ENCODE measurements at regions not wholly inside any gene's neighbourhood (a gene's known extent, or its start where the extent isn't known, plus 50 kb on each side); places are given as distances from the start of the nearest gene placed in this dataset.
"Not testable (repeated sequence)": the region's sequence is repeated elsewhere in the genome, so short reads cannot be mapped to it uniquely, and the experiment has no call there.

DNA sequence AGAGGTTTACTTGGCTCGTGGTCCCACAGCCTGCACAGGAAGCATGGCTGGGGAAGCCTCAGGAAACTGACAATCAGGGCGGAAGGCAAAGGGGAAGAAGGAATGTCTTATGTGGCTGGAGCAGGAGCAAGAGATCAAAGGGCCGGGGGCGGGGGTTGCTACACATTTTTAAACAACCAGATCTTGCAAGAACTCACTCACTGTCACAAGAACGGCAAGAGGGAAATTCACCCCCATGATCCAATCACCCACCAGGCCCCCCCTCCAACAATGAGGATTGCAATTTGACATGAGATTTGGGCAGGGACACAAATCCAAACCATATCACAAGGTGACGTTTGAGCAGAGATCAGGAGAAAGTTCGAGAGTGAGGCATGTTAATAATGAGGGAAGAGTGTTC is 163.7 kb upstream of the RPH3A start:
- ChIA-PET POLR2A (no interaction called here), CTCF (no interaction called here)
- intact Hi-C loops (cut with micrococcal nuclease; ENCODE audit: unreplicated experiment): no loop called here
- DNase-seq (ENCODE audit: low read depth, low spot score) (no peak), ATAC-seq (no peak)
- TF ChIP-seq TCF7L2 (IDR thresholded peaks at IDR 0.05; ENCODE audit: low read depth, low read length) (no peak), POLR2AphosphoS5 (IDR thresholded peaks at IDR 0.05; ENCODE audit: low read depth, low read length) (no peak), REST (IDR thresholded peaks at IDR 0.05; ENCODE audit: insufficient read depth in 1 of 2, low read depth in 2 of 2, low read length in 1 of 2) (no peak), SIN3A (IDR thresholded peaks at IDR 0.05; ENCODE audit: borderline replicate concordance, insufficient read depth, low read depth, low read length) (no peak)
- TF ChIP-seq, protein P1, sequence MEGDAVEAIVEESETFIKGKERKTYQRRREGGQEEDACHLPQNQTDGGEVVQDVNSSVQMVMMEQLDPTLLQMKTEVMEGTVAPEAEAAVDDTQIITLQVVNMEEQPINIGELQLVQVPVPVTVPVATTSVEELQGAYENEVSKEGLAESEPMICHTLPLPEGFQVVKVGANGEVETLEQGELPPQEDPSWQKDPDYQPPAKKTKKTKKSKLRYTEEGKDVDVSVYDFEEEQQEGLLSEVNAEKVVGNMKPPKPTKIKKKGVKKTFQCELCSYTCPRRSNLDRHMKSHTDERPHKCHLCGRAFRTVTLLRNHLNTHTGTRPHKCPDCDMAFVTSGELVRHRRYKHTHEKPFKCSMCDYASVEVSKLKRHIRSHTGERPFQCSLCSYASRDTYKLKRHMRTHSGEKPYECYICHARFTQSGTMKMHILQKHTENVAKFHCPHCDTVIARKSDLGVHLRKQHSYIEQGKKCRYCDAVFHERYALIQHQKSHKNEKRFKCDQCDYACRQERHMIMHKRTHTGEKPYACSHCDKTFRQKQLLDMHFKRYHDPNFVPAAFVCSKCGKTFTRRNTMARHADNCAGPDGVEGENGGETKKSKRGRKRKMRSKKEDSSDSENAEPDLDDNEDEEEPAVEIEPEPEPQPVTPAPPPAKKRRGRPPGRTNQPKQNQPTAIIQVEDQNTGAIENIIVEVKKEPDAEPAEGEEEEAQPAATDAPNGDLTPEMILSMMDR (IDR thresholded peaks at IDR 0.05): no peak
- no peaks in the 10 kb centered on the region for H3K27me3 ChIP-seq (ENCODE audit: control insufficient read depth, insufficient read depth, low read length)
- H3K4me1 ChIP-seq (ENCODE audit: control insufficient read depth, insufficient read depth, low read length): no peaks in the 10 kb centered on the region
- no peaks in the 10 kb centered on the region for H3K9me3 ChIP-seq (ENCODE audit: control insufficient read depth, insufficient read depth, low read depth, low read length)
- H3K36me3 ChIP-seq (ENCODE audit: control insufficient read depth, insufficient read depth, low read length): no peaks in the 10 kb centered on the region
- no peak overlapping the region for H3K4me3 ChIP-seq (ENCODE audit: low read depth in 2 of 2, low read length in 2 of 2)
- in situ Hi-C loops (cut with HindIII; ENCODE audit: low pct_unique_long_range_greater_than_20kb, low sequenced_read_pairs): no loop called here
- H3K27ac ChIP-seq (ENCODE audit: low read length): no peak overlapping the region
- no TSS peak for BruUV-seq (replicated peaks)

GRCh38 chr12:112631974-112632373 is 159.6 kb upstream of the RPH3A start:
- H3K36me3 ChIP-seq (ENCODE audit: control insufficient read depth, insufficient read depth, low read length); BruUV-seq (replicated peaks); intact Hi-C loops (cut with micrococcal nuclease; ENCODE audit: unreplicated experiment); DNase-seq (ENCODE audit: low read depth, low spot score); H3K27ac ChIP-seq (ENCODE audit: low read length); H3K4me1 ChIP-seq (ENCODE audit: control insufficient read depth, insufficient read depth, low read length); H3K4me3 ChIP-seq (ENCODE audit: low read depth in 2 of 2, low read length in 2 of 2); H3K27me3 ChIP-seq (ENCODE audit: control insufficient read depth, insufficient read depth, low read length); POLR2A ChIA-PET; ATAC-seq; in situ Hi-C loops (cut with HindIII; ENCODE audit: low pct_unique_long_range_greater_than_20kb, low sequenced_read_pairs); CTCF ChIA-PET; H3K9me3 ChIP-seq (ENCODE audit: control insufficient read depth, insufficient read depth, low read depth, low read length): not testable (repeated sequence)

DNA sequence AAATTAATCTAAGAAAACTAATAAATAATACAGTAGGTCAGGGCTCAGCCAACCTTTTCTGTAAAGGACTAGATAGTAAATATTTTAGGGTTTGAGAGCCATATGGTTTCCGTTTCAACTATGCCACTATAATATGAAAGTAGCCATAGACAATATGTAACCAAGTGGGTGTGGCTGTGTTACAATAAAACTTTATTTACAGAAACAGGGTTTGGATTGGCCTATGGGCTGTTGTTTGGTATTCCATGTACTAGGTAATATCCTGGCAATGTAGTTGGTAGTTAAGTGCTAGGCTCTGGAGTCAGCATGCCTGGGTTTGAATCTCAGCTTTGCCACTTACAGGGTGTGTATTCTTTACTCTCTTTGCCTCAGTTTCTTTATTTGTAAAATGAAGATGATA is 156.5 kb upstream of the RPH3A start:
- TF ChIP-seq SIN3A (IDR thresholded peaks at IDR 0.05; ENCODE audit: borderline replicate concordance, insufficient read depth, low read depth, low read length) (no peak), REST (IDR thresholded peaks at IDR 0.05; ENCODE audit: insufficient read depth in 1 of 2, low read depth in 2 of 2, low read length in 1 of 2) (no peak), POLR2AphosphoS5 (IDR thresholded peaks at IDR 0.05; ENCODE audit: low read depth, low read length) (no peak), TCF7L2 (IDR thresholded peaks at IDR 0.05; ENCODE audit: low read depth, low read length) (no peak)
- TF ChIP-seq, protein P1 (IDR thresholded peaks at IDR 0.05): no peak
- POLR2A ChIA-PET: no interaction called here
- CTCF ChIA-PET: no interaction called here
- DNase-seq (ENCODE audit: low read depth, low spot score): no peak
- ATAC-seq: no peak
- peaks cover 2% of the 10 kb centered on the region for H3K27me3 ChIP-seq (ENCODE audit: control insufficient read depth, insufficient read depth, low read length)
- H3K27ac ChIP-seq (ENCODE audit: low read length): no peak overlapping the region
- no peaks in the 10 kb centered on the region for H3K36me3 ChIP-seq (ENCODE audit: control insufficient read depth, insufficient read depth, low read length)
- in situ Hi-C loops (cut with HindIII; ENCODE audit: low pct_unique_long_range_greater_than_20kb, low sequenced_read_pairs) (no loop called here), intact Hi-C loops (cut with micrococcal nuclease; ENCODE audit: unreplicated experiment) (no loop called here)
- no peak overlapping the region for H3K4me3 ChIP-seq (ENCODE audit: low read depth in 2 of 2, low read length in 2 of 2)
- no TSS peak for BruUV-seq (replicated peaks)
- no peaks in the 10 kb centered on the region for H3K4me1 ChIP-seq (ENCODE audit: control insufficient read depth, insufficient read depth, low read length)
- H3K9me3 ChIP-seq (ENCODE audit: control insufficient read depth, insufficient read depth, low read depth, low read length): no peaks in the 10 kb centered on the region
